ENCODE measurements at regions not wholly inside any gene's neighbourhood (a gene's known extent, or its start where the extent isn't known, plus 50 kb on each side); places are given as distances from the start of the nearest gene placed in this dataset.

DNA sequence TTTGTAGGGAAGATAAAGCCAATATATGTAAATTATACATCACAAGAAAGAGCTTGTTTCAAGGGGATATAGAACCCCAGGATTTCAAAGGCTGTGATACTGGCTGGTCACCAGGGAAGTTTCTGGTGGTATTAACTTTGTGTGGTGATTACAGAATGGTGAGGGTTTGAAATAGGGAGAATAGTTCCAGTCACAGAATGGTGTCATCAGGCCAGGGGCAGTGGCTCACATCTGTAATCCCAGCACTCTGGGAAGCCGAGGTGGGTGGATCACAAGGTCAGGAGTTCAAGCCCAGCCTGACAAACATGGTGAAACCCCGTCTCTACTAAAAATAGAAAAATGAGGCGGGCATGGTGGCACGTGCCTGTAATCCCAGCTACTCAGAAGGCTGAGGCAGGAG is 183.8 kb upstream of the XYLT1 start:
- Mint-ChIP-seq H3K27me3 (ENCODE audit: unreplicated experiment) (peaks cover 6% of the 10 kb centered on the region), H3K36me3 (ENCODE audit: unreplicated experiment) (no peaks in the 10 kb centered on the region), H3K4me1 (ENCODE audit: low read depth, unreplicated experiment) (peaks cover 19% of the 10 kb centered on the region), H3K9me3 (ENCODE audit: unreplicated experiment) (peaks cover 3% of the 10 kb centered on the region), H3K27ac (ENCODE audit: unreplicated experiment) (no peak overlapping the region), H3K4me3 (ENCODE audit: unreplicated experiment) (no peak overlapping the region)
- DNase-seq: no peak
- TF ChIP-seq, protein P1, sequence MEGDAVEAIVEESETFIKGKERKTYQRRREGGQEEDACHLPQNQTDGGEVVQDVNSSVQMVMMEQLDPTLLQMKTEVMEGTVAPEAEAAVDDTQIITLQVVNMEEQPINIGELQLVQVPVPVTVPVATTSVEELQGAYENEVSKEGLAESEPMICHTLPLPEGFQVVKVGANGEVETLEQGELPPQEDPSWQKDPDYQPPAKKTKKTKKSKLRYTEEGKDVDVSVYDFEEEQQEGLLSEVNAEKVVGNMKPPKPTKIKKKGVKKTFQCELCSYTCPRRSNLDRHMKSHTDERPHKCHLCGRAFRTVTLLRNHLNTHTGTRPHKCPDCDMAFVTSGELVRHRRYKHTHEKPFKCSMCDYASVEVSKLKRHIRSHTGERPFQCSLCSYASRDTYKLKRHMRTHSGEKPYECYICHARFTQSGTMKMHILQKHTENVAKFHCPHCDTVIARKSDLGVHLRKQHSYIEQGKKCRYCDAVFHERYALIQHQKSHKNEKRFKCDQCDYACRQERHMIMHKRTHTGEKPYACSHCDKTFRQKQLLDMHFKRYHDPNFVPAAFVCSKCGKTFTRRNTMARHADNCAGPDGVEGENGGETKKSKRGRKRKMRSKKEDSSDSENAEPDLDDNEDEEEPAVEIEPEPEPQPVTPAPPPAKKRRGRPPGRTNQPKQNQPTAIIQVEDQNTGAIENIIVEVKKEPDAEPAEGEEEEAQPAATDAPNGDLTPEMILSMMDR (IDR thresholded peaks at IDR 0.05; ENCODE audit: partially characterized antibody, unreplicated experiment): no peak

DNA sequence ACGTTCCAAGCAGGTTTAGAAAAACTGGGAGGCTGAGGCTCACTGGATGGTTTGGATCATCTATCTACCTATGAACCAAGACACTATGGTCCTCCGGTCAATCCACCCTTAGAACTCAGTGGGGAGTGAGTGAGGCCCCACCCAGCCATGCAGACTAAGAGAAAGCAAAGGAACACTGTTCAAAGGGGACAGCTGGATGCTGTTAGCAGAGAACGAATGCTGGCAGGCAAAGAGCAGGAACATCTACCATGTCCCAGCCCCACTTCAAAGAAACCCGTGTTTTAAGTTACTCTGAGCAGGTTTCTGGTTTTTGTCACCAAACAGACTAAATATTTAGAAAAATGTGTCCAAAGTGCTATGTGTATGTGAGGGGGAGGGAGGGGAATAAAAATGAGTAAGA is 183.4 kb upstream of the XYLT1 start:
- TF ChIP-seq, protein P1 (IDR thresholded peaks at IDR 0.05; ENCODE audit: partially characterized antibody, unreplicated experiment): no peak
- Mint-ChIP-seq H3K27ac (ENCODE audit: unreplicated experiment) (no peak overlapping the region), H3K36me3 (ENCODE audit: unreplicated experiment) (no peaks in the 10 kb centered on the region), H3K9me3 (ENCODE audit: unreplicated experiment) (peaks cover 3% of the 10 kb centered on the region), H3K4me3 (ENCODE audit: unreplicated experiment) (no peak overlapping the region), H3K27me3 (ENCODE audit: unreplicated experiment) (peaks cover 6% of the 10 kb centered on the region), H3K4me1 (ENCODE audit: low read depth, unreplicated experiment) (peaks cover 19% of the 10 kb centered on the region)
- DNase-seq: no peak

DNA sequence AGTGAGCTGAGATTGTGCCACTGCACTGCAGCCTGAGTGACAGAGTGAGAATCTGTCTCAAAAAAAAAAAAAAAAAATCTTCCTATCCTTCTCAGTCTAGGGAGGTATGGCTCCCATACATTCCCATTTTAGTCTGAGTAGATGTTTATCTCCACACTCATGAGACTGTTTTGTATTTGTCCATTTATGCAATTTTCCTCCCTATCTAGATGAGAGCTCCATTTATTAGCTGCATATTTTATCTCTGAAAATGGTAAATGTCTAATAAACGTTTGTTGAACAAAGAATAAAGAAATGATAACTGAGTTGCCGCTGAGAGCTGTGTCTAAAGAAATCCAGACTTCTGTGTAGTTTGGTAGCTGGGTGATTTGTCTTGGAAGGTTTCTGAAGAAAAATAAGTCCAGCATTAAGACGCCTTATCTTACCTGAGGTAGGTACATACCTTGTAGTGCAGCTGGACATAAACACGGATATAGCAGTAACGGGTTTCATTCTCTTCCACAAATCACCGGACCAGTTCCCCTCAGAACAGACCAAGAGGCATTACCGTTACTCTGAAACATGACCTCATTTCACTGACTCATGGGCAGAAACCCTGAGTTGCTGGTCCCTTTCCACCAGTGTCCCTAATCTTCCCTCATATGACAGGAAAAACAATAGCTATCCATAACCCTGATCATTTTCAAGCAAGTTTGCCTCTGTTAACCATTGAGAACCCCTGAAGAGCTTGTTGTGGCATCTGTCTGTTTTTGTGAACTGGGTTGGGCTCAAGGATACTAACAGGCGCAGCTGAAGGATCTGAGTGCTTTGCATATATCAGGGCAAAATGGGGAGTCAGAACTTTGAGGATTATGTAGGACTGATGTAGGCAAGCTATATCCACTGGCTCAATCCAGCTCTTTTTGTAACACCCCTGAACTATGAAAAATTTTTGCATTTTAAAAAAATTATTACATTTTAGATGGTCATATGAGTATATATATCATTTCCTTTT is 177.4 kb upstream of the XYLT1 start:
- peaks cover 4% of the 10 kb centered on the region for H3K36me3 Mint-ChIP-seq (ENCODE audit: unreplicated experiment)

DNA sequence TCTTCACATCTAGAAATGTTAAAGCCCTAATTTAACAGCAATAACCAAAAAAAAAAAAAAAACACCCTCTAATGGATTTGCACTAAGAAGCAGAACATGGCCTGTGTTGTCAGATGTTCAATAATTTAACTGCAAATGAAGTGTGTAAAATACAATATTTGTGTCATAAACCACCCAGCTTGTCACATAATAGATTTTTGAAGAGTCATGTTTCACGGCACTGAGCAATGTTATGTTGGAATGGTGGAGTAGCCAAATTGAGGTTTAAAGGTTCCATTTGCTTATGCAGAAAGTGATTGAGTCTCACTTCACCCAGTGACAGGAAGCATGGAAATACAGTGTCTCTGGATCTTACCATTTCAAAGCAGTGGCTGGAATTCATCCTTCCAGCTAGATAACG is 173.2 kb upstream of the XYLT1 start:
- no peak for DNase-seq
- H3K36me3 Mint-ChIP-seq (ENCODE audit: unreplicated experiment): peaks cover 4% of the 10 kb centered on the region
- H3K4me1 Mint-ChIP-seq (ENCODE audit: low read depth, unreplicated experiment): no peaks in the 10 kb centered on the region
- no peak overlapping the region for H3K27ac Mint-ChIP-seq (ENCODE audit: unreplicated experiment)
- H3K4me3 Mint-ChIP-seq (ENCODE audit: unreplicated experiment): no peak overlapping the region
- H3K27me3 Mint-ChIP-seq (ENCODE audit: unreplicated experiment): no peaks in the 10 kb centered on the region
- TF ChIP-seq, protein P1 (IDR thresholded peaks at IDR 0.05; ENCODE audit: partially characterized antibody, unreplicated experiment): no peak
- no peaks in the 10 kb centered on the region for H3K9me3 Mint-ChIP-seq (ENCODE audit: unreplicated experiment)

More for the DNA sequence above, 177.4 kb upstream of the XYLT1 start:
- no peak overlapping the region for H3K27ac Mint-ChIP-seq (ENCODE audit: unreplicated experiment)
- DNase-seq: no peak
- TF ChIP-seq, protein P1 (IDR thresholded peaks at IDR 0.05; ENCODE audit: partially characterized antibody, unreplicated experiment): no peak
- peaks cover 2% of the 10 kb centered on the region for H3K4me1 Mint-ChIP-seq (ENCODE audit: low read depth, unreplicated experiment)
- H3K9me3 Mint-ChIP-seq (ENCODE audit: unreplicated experiment): no peaks in the 10 kb centered on the region
- H3K27me3 Mint-ChIP-seq (ENCODE audit: unreplicated experiment): peaks cover 1% of the 10 kb centered on the region
- no peak overlapping the region for H3K4me3 Mint-ChIP-seq (ENCODE audit: unreplicated experiment)

DNA sequence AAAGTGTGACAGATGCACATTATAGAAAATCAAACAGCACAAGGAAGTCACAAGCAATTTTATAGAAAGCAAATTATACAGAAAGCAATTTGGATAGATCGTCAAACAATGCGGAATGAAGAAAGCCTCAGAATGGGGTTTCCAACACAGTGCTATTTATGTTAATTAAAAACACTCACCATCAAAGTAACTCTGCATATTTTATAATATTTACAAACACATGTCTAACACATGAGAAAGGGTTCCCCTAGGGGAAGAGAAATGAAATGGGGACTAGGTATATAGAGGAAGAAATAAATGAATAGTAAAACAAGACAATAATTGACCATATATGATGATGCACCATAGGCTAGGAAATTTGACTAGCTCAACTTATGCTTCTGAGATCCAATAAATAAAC is 171.2 kb upstream of the XYLT1 start:
- no peak overlapping the region for H3K4me3 Mint-ChIP-seq (ENCODE audit: unreplicated experiment)
- DNase-seq: no peak
- no peaks in the 10 kb centered on the region for H3K9me3 Mint-ChIP-seq (ENCODE audit: unreplicated experiment)
- H3K4me1 Mint-ChIP-seq (ENCODE audit: low read depth, unreplicated experiment): peaks cover 2% of the 10 kb centered on the region
- peaks cover 4% of the 10 kb centered on the region for H3K36me3 Mint-ChIP-seq (ENCODE audit: unreplicated experiment)
- no peaks in the 10 kb centered on the region for H3K27me3 Mint-ChIP-seq (ENCODE audit: unreplicated experiment)
- TF ChIP-seq, protein P1 (IDR thresholded peaks at IDR 0.05; ENCODE audit: partially characterized antibody, unreplicated experiment): no peak
- H3K27ac Mint-ChIP-seq (ENCODE audit: unreplicated experiment): no peak overlapping the region

Measured in glutamatergic neuron (in vitro differentiated cells).